HEK293 (cell line): ENCODE measurements at regions not wholly inside any gene's neighbourhood (a gene's known extent, or its start where the extent isn't known, plus 50 kb on each side); places are given as distances from the start of the nearest gene placed in this dataset.

Source experiments
- ATF2 ChIP-seq: fragments of 450-650 bp; formaldehyde crosslinking; IDR thresholded peaks from 2 replicates; pipeline ENCODE4 v1.5.1; 2016; ENCODE audit warnings: missing biosample characterization, missing genetic modification characterization, low read depth
- CTCF ChIP-seq: fragments of 450-650 bp; formaldehyde crosslinking; IDR thresholded peaks from 2 replicates; pipeline ENCODE4 v1.5.1; 2016; ENCODE audit warnings: missing biosample characterization, missing genetic modification characterization
- GLI4 ChIP-seq: fragments of 450-650 bp; formaldehyde crosslinking; IDR thresholded peaks from 2 replicates; pipeline ENCODE4 v1.5.1; 2016; ENCODE audit warnings: missing biosample characterization, missing genetic modification characterization
- YY1 ChIP-seq: fragments of 450-650 bp; formaldehyde crosslinking; IDR thresholded peaks from 2 replicates; pipeline ENCODE4 v1.5.1; 2018; ENCODE audit warnings: missing biosample characterization, missing genetic modification characterization
- YY2 ChIP-seq: fragments of 450-650 bp; formaldehyde crosslinking; IDR thresholded peaks from 2 replicates; pipeline ENCODE4 v1.5.1; 2016; ENCODE audit warnings: missing biosample characterization, missing genetic modification characterization
- ZNF114 ChIP-seq: fragments of 450-650 bp; formaldehyde crosslinking; IDR thresholded peaks from 2 replicates; pipeline ENCODE4 v1.5.0; 2017; ENCODE audit warnings: missing biosample characterization, missing genetic modification characterization
- ZNF174 ChIP-seq: fragments of 450-650 bp; formaldehyde crosslinking; IDR thresholded peaks from 2 replicates; pipeline ENCODE4 v1.5.0; 2017; ENCODE audit warnings: missing biosample characterization, mild to moderate bottlenecking, missing genetic modification characterization
- ZNF274 ChIP-seq, 2 experiments: fragments of 200-500 bp in 1 of 2; fragments of 450-650 bp in 1 of 2; sonication (Bioruptor generic) in 1 of 2; formaldehyde crosslinking in 1 of 2; IDR thresholded peaks; 2 replicates each; pipeline versions ENCODE4 v1.5.1 to v1.6.1; 2014 to 2016; ENCODE audit warnings: borderline replicate concordance in 1 of 2, inconsistent platforms in 1 of 2, low read length in 1 of 2, missing biosample characterization in 1 of 2, missing genetic modification characterization in 1 of 2
- ZNF768 ChIP-seq: fragments of 450-650 bp; formaldehyde crosslinking; IDR thresholded peaks from 2 replicates; pipeline ENCODE4 v1.5.1; 2018; ENCODE audit warnings: missing biosample characterization, mild to moderate bottlenecking, missing genetic modification characterization
- TF ChIP-seq, protein P1 (sequence below): fragments of 450-650 bp; formaldehyde crosslinking; IDR thresholded peaks from 2 replicates; pipeline ENCODE4 v1.5.1; 2017; ENCODE audit warnings: missing biosample characterization, missing genetic modification characterization
- TF ChIP-seq, protein P2 (sequence below): fragments of 450-650 bp; formaldehyde crosslinking; IDR thresholded peaks from 2 replicates; pipeline ENCODE4 v1.5.1; 2016; ENCODE audit warnings: missing biosample characterization, missing genetic modification characterization

- TF ChIP-seq CTCF (tag by site-specific recombination): no peak
- TF ChIP-seq ATF2 (tag by site-specific recombination): no peak
- TF ChIP-seq, protein P1, sequence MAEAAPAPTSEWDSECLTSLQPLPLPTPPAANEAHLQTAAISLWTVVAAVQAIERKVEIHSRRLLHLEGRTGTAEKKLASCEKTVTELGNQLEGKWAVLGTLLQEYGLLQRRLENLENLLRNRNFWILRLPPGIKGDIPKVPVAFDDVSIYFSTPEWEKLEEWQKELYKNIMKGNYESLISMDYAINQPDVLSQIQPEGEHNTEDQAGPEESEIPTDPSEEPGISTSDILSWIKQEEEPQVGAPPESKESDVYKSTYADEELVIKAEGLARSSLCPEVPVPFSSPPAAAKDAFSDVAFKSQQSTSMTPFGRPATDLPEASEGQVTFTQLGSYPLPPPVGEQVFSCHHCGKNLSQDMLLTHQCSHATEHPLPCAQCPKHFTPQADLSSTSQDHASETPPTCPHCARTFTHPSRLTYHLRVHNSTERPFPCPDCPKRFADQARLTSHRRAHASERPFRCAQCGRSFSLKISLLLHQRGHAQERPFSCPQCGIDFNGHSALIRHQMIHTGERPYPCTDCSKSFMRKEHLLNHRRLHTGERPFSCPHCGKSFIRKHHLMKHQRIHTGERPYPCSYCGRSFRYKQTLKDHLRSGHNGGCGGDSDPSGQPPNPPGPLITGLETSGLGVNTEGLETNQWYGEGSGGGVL (tag by site-specific recombination): no peak
- no peak for TF ChIP-seq ZNF274 (IDR thresholded peaks at IDR 0.05; ENCODE audit: low read length)
- no peak for TF ChIP-seq ZNF274 (tag by site-specific recombination; IDR thresholded peaks at IDR 0.05; ENCODE audit: borderline replicate concordance)
- TF ChIP-seq YY1 (tag by site-specific recombination): no peak
- TF ChIP-seq ZNF114: no peak
- no peak for TF ChIP-seq ZNF768 (tag by site-specific recombination)
- no peak for TF ChIP-seq YY2 (tag by site-specific recombination)
- TF ChIP-seq, protein P2, sequence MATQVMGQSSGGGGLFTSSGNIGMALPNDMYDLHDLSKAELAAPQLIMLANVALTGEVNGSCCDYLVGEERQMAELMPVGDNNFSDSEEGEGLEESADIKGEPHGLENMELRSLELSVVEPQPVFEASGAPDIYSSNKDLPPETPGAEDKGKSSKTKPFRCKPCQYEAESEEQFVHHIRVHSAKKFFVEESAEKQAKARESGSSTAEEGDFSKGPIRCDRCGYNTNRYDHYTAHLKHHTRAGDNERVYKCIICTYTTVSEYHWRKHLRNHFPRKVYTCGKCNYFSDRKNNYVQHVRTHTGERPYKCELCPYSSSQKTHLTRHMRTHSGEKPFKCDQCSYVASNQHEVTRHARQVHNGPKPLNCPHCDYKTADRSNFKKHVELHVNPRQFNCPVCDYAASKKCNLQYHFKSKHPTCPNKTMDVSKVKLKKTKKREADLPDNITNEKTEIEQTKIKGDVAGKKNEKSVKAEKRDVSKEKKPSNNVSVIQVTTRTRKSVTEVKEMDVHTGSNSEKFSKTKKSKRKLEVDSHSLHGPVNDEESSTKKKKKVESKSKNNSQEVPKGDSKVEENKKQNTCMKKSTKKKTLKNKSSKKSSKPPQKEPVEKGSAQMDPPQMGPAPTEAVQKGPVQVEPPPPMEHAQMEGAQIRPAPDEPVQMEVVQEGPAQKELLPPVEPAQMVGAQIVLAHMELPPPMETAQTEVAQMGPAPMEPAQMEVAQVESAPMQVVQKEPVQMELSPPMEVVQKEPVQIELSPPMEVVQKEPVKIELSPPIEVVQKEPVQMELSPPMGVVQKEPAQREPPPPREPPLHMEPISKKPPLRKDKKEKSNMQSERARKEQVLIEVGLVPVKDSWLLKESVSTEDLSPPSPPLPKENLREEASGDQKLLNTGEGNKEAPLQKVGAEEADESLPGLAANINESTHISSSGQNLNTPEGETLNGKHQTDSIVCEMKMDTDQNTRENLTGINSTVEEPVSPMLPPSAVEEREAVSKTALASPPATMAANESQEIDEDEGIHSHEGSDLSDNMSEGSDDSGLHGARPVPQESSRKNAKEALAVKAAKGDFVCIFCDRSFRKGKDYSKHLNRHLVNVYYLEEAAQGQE (tag by site-specific recombination): no peak
- TF ChIP-seq GLI4 (tag by site-specific recombination): no peak
- no peak for TF ChIP-seq ZNF174 (tag by site-specific recombination)
These were observed 503.5 kb downstream of the PCNX1 start for GRCh38 chr14:71410578-71411284.
